ENCODE measurements at regions not wholly inside any gene's neighbourhood (a gene's known extent, or its start where the extent isn't known, plus 50 kb on each side); places are given as distances from the start of the nearest gene placed in this dataset.
A peak's percentile ranks its signal among the peaks of the same experiment; 100 is the strongest.

DNA sequence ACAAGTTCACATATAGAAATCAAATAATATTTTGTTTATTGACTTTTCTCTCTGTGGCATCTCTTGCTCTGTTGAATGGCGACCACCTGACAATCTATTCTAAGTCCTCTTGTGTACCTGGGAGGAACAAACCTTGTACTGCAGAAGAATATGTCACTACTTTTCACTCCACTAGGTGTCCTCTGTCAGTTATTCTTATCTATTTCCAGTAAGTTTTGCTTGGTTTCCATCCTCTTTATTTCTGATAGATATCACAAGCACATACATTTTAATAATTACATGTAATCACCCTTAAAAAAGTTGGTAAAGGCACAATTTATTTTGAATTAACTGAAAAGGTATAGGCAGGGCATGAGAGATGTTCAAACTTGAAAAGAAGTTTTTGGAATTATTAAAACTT, 238.4 kb downstream of the SNCA start:
- TF ChIP-seq YY1 (IDR thresholded peaks at IDR 0.05; ENCODE audit: low read depth) (no peak), NFIC (IDR thresholded peaks at IDR 0.05) (no peak), REST (IDR thresholded peaks at IDR 0.05; ENCODE audit: low read depth) (no peak), TAF1 (IDR thresholded peaks at IDR 0.05; ENCODE audit: low read depth) (no peak), CREB1 (IDR thresholded peaks at IDR 0.05; ENCODE audit: low read depth) (no peak), EP300 (IDR thresholded peaks at IDR 0.05; ENCODE audit: borderline replicate concordance) (no peak), MAX (IDR thresholded peaks at IDR 0.05) (no peak), RAD21 (IDR thresholded peaks at IDR 0.05; ENCODE audit: low read depth) (peak; percentile 45), ZBTB7A (IDR thresholded peaks at IDR 0.05; ENCODE audit: low read depth) (no peak), CEBPB (IDR thresholded peaks at IDR 0.05) (no peak)
